GM23338 (cell line): ENCODE measurements at regions not wholly inside any gene's neighbourhood (a gene's known extent, or its start where the extent isn't known, plus 50 kb on each side); places are given as distances from the start of the nearest gene placed in this dataset.

Source experiments
- ATAC-seq: fragments of 200-7000 bp; cut with Tn5 transposase; 3 replicates; pipeline ENCODE4 v1.9.1; 2020
- DNase-seq: peaks from one replicate; pipeline ENCODE4 v3.0.0-alpha.2; 2015; ENCODE audit warnings: low spot score
- H2AFZ ChIP-seq: fragments of 200-600 bp; sonication (generic); 2 replicates; pipeline ENCODE4 v1.8.0; 2016; ENCODE audit warnings: antibody characterized with exemption, mild to moderate bottlenecking, moderate library complexity
- H3F3A ChIP-seq: fragments of 200-600 bp; sonication (generic); replicated peaks from 2 replicates; pipeline ENCODE4 v1.8.0; 2017; ENCODE audit warnings: antibody characterized with exemption, mixed run types, low read depth
- H3K27ac ChIP-seq: fragments of 200-600 bp; sonication (generic); 2 replicates; pipeline ENCODE4 v1.6.1; 2016; ENCODE audit warnings: low read depth
- H3K27me3 ChIP-seq: fragments of 200-600 bp; sonication (generic); 2 replicates; pipeline ENCODE4 v1.8.0; 2016; ENCODE audit warnings: mild to moderate bottlenecking, mixed run types, moderate library complexity; ENCODE audit not compliant: insufficient read depth
- H3K36me3 ChIP-seq: fragments of 200-600 bp; sonication (generic); 2 replicates; pipeline ENCODE4 v1.8.0; 2016; ENCODE audit warnings: mild to moderate bottlenecking; ENCODE audit not compliant: insufficient read depth
- H3K4me1 ChIP-seq: fragments of 200-600 bp; sonication (generic); 2 replicates; pipeline ENCODE4 v1.8.0; 2016; ENCODE audit warnings: mild to moderate bottlenecking, moderate library complexity; ENCODE audit not compliant: insufficient read depth
- H3K4me2 ChIP-seq: fragments of 200-600 bp; sonication (generic); 2 replicates; pipeline ENCODE4 v1.7.1; 2017; ENCODE audit warnings: mixed run types
- H3K4me3 ChIP-seq: fragments of 200-600 bp; sonication (generic); 2 replicates; pipeline ENCODE4 v1.6.1; 2016; ENCODE audit warnings: mixed run types
- H3K79me2 ChIP-seq: fragments of 200-600 bp; sonication (generic); replicated peaks from 2 replicates; pipeline ENCODE4 v1.8.0; 2017; ENCODE audit warnings: mild to moderate bottlenecking; ENCODE audit not compliant: insufficient read depth
- H3K9me2 ChIP-seq: fragments of 200-600 bp; sonication (generic); 2 replicates; pipeline ENCODE4 v1.8.0; 2017; ENCODE audit not compliant: insufficient read depth
- H4K20me1 ChIP-seq: fragments of 200-600 bp; sonication (generic); replicated peaks from 2 replicates; pipeline ENCODE4 v1.8.0; 2017; ENCODE audit warnings: mild to moderate bottlenecking; ENCODE audit not compliant: insufficient read depth
- H3K27ac Mint-ChIP-seq: 2 replicates; pipeline ENCODE4 v1.8.0; 2020; ENCODE audit warnings: inconsistent platforms, mild to moderate bottlenecking, moderate library complexity, mixed read lengths
- H3K27me3 Mint-ChIP-seq: 3 replicates; pipeline ENCODE4 v1.8.0; 2022; ENCODE audit warnings: low read depth, mild to moderate bottlenecking, moderate library complexity, mixed read lengths, inconsistent platforms; ENCODE audit not compliant: insufficient read depth, poor library complexity
- H3K36me3 Mint-ChIP-seq: 3 replicates; pipeline ENCODE4 v1.8.0; 2021; ENCODE audit warnings: low read depth, mild to moderate bottlenecking, inconsistent platforms, moderate library complexity, mixed read lengths
- H3K4me1 Mint-ChIP-seq: 3 replicates; pipeline ENCODE4 v1.8.0; 2020; ENCODE audit warnings: mild to moderate bottlenecking, inconsistent platforms, mixed read lengths
- H3K4me3 Mint-ChIP-seq: 3 replicates; pipeline ENCODE4 v1.8.0; 2021; ENCODE audit warnings: moderate library complexity, mild to moderate bottlenecking, inconsistent platforms, mixed read lengths
- H3K9me3 Mint-ChIP-seq: 3 replicates; pipeline ENCODE4 v1.8.0; 2020; ENCODE audit warnings: moderate library complexity, mild to moderate bottlenecking, inconsistent platforms, mixed read lengths
- EZH2 ChIP-seq: fragments of 200-600 bp; sonication (generic); IDR thresholded peaks from one replicate; pipeline ENCODE4 v1.8.0; 2017; ENCODE audit warnings: antibody characterized with exemption, mild to moderate bottlenecking, low read depth; ENCODE audit not compliant: unreplicated experiment
- EZH2phosphoT487 ChIP-seq: fragments of 200-600 bp; sonication (generic); IDR thresholded peaks from one replicate; pipeline ENCODE4 v1.8.1; 2018; ENCODE audit warnings: antibody characterized with exemption; ENCODE audit not compliant: unreplicated experiment
- JUNB ChIP-seq: IDR thresholded peaks from one replicate; pipeline ENCODE4 v1.6.1; 2016; ENCODE audit warnings: antibody characterized with exemption; ENCODE audit not compliant: unreplicated experiment
- NANOG ChIP-seq: IDR thresholded peaks from 2 replicates; pipeline ENCODE4 v1.6.1; 2016; ENCODE audit warnings: antibody characterized with exemption, borderline replicate concordance
- POLR2AphosphoS5 ChIP-seq: IDR thresholded peaks from 2 replicates; pipeline ENCODE4 v1.6.1; 2016; ENCODE audit warnings: antibody characterized with exemption, low read depth
- ZNF114 ChIP-seq: fragments of 250-450 bp; sonication (Bioruptor Pico); IDR thresholded peaks from 2 replicates; pipeline ENCODE4 v1.5.0; 2020; ENCODE audit warnings: mild to moderate bottlenecking, moderate library complexity
- ZNF331 ChIP-seq: fragments of 250-450 bp; sonication (Bioruptor Pico); IDR thresholded peaks from 2 replicates; pipeline ENCODE4 v1.5.0; 2020; ENCODE audit warnings: low read depth, mild to moderate bottlenecking, moderate library complexity
- TF ChIP-seq, protein P1 (sequence below): fragments of 250-450 bp; sonication (Bioruptor Pico); IDR thresholded peaks from 2 replicates; pipeline ENCODE4 v1.5.0; 2020; ENCODE audit warnings: mild to moderate bottlenecking, moderate library complexity
- TF ChIP-seq, protein P2 (sequence below): IDR thresholded peaks from one replicate; pipeline ENCODE4 v1.6.1; 2018; ENCODE audit warnings: antibody characterized with exemption; ENCODE audit not compliant: unreplicated experiment
- TF ChIP-seq, protein P3 (sequence below): IDR thresholded peaks from 2 replicates; pipeline ENCODE4 v1.6.1; 2016; ENCODE audit warnings: antibody characterized with exemption

DNA sequence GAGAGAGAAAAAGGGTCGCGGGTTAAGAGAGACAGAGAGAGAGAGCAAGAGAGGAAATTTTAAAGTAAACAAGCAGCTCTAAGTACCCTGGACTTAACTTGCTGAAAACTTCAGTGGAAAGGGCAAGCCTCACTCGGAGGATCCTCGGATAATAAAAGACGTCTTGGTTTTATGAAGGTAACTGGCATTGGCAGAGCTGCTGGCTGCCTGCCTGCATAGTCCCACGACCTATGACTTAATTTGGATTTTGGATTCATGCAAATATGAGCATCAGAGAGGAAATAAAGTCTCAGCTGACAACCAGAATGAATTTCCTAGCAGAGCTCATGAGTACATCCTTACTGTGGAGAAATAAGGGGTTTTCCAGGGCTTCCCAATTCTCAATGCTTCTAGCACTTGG lies 95.1 kb upstream of the PDZRN3 start (continued):
- TF ChIP-seq, protein P1, sequence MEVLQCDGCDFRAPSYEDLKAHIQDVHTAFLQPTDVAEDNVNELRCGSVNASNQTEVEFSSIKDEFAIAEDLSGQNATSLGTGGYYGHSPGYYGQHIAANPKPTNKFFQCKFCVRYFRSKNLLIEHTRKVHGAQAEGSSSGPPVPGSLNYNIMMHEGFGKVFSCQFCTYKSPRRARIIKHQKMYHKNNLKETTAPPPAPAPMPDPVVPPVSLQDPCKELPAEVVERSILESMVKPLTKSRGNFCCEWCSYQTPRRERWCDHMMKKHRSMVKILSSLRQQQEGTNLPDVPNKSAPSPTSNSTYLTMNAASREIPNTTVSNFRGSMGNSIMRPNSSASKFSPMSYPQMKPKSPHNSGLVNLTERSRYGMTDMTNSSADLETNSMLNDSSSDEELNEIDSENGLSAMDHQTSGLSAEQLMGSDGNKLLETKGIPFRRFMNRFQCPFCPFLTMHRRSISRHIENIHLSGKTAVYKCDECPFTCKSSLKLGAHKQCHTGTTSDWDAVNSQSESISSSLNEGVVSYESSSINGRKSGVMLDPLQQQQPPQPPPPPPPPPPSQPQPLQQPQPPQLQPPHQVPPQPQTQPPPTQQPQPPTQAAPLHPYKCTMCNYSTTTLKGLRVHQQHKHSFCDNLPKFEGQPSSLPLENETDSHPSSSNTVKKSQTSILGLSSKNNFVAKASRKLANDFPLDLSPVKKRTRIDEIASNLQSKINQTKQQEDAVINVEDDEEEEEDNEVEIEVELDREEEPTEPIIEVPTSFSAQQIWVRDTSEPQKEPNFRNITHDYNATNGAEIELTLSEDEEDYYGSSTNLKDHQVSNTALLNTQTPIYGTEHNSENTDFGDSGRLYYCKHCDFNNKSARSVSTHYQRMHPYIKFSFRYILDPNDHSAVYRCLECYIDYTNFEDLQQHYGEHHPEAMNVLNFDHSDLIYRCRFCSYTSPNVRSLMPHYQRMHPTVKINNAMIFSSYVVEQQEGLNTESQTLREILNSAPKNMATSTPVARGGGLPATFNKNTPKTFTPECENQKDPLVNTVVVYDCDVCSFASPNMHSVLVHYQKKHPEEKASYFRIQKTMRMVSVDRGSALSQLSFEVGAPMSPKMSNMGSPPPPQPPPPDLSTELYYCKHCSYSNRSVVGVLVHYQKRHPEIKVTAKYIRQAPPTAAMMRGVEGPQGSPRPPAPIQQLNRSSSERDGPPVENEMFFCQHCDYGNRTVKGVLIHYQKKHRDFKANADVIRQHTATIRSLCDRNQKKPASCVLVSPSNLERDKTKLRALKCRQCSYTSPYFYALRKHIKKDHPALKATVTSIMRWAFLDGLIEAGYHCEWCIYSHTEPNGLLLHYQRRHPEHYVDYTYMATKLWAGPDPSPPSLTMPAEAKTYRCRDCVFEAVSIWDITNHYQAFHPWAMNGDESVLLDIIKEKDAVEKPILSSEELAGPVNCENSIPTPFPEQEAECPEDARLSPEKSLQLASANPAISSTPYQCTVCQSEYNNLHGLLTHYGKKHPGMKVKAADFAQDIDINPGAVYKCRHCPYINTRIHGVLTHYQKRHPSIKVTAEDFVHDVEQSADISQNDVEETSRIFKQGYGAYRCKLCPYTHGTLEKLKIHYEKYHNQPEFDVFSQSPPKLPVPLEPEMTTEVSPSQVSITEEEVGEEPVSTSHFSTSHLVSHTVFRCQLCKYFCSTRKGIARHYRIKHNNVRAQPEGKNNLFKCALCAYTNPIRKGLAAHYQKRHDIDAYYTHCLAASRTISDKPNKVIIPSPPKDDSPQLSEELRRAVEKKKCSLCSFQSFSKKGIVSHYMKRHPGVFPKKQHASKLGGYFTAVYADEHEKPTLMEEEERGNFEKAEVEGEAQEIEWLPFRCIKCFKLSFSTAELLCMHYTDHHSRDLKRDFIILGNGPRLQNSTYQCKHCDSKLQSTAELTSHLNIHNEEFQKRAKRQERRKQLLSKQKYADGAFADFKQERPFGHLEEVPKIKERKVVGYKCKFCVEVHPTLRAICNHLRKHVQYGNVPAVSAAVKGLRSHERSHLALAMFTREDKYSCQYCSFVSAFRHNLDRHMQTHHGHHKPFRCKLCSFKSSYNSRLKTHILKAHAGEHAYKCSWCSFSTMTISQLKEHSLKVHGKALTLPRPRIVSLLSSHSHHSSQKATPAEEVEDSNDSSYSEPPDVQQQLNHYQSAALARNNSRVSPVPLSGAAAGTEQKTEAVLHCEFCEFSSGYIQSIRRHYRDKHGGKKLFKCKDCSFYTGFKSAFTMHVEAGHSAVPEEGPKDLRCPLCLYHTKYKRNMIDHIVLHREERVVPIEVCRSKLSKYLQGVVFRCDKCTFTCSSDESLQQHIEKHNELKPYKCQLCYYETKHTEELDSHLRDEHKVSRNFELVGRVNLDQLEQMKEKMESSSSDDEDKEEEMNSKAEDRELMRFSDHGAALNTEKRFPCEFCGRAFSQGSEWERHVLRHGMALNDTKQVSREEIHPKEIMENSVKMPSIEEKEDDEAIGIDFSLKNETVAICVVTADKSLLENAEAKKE: no peak
- TF ChIP-seq EZH2phosphoT487: no peak
- TF ChIP-seq, protein P2, sequence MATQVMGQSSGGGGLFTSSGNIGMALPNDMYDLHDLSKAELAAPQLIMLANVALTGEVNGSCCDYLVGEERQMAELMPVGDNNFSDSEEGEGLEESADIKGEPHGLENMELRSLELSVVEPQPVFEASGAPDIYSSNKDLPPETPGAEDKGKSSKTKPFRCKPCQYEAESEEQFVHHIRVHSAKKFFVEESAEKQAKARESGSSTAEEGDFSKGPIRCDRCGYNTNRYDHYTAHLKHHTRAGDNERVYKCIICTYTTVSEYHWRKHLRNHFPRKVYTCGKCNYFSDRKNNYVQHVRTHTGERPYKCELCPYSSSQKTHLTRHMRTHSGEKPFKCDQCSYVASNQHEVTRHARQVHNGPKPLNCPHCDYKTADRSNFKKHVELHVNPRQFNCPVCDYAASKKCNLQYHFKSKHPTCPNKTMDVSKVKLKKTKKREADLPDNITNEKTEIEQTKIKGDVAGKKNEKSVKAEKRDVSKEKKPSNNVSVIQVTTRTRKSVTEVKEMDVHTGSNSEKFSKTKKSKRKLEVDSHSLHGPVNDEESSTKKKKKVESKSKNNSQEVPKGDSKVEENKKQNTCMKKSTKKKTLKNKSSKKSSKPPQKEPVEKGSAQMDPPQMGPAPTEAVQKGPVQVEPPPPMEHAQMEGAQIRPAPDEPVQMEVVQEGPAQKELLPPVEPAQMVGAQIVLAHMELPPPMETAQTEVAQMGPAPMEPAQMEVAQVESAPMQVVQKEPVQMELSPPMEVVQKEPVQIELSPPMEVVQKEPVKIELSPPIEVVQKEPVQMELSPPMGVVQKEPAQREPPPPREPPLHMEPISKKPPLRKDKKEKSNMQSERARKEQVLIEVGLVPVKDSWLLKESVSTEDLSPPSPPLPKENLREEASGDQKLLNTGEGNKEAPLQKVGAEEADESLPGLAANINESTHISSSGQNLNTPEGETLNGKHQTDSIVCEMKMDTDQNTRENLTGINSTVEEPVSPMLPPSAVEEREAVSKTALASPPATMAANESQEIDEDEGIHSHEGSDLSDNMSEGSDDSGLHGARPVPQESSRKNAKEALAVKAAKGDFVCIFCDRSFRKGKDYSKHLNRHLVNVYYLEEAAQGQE: no peak
- no peak for TF ChIP-seq ZNF114
- no peak for TF ChIP-seq JUNB
- TF ChIP-seq POLR2AphosphoS5: no peak

DNA sequence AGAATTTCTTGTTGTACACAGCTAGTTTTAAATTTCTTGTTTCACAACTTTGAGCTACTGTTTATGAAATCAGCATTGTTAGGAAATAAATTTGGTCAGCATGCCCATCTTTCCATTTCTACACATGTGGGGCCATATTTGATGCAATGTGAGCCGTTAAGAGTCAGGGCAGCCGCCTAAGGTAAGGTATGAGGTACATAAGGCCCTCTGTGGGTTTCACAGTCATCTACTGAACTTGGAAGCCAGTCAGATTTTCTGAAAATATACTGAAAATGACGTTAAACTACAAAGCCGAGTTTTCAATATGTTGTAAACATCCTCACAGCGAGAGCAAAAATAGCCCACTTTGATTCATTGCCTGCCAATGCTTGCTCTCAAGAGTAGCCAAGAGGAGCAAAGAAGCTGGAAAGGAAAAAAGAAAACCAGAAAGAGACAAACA lies 94.7 kb upstream of the PDZRN3 start:
- 0 out of 2 replicates have a peak overlapping the region, but pooled peaks have one; percentile 7 for H3K27ac Mint-ChIP-seq
- no peaks in the 10 kb centered on the region for H3K79me2 ChIP-seq
- H3K27me3 ChIP-seq: no peaks in the 10 kb centered on the region
- H3K9me3 Mint-ChIP-seq: no peaks in the 10 kb centered on the region
- H3K4me3 ChIP-seq: no peak overlapping the region
- no peaks in the 10 kb centered on the region for H3K4me1 Mint-ChIP-seq
- DNase-seq (no peak), ATAC-seq (no peak)
- no peaks in the 10 kb centered on the region for H3K27me3 Mint-ChIP-seq
- H3K4me1 ChIP-seq: no peaks in the 10 kb centered on the region
- H3K36me3 ChIP-seq: no peaks in the 10 kb centered on the region
- H3K36me3 Mint-ChIP-seq: no peaks in the 10 kb centered on the region
- H4K20me1 ChIP-seq: no peaks in the 10 kb centered on the region
- TF ChIP-seq EZH2 (no peak), NANOG (no peak), ZNF114 (no peak), ZNF331 (no peak)
- TF ChIP-seq, protein P3, sequence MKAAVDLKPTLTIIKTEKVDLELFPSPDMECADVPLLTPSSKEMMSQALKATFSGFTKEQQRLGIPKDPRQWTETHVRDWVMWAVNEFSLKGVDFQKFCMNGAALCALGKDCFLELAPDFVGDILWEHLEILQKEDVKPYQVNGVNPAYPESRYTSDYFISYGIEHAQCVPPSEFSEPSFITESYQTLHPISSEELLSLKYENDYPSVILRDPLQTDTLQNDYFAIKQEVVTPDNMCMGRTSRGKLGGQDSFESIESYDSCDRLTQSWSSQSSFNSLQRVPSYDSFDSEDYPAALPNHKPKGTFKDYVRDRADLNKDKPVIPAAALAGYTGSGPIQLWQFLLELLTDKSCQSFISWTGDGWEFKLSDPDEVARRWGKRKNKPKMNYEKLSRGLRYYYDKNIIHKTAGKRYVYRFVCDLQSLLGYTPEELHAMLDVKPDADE: no peak
- H3K27ac ChIP-seq: no peak overlapping the region
- H3K4me2 ChIP-seq: no peak overlapping the region
- H2AFZ ChIP-seq: peak overlapping the region; percentile 94
- H3K4me3 Mint-ChIP-seq: no peak overlapping the region
- H3K9me2 ChIP-seq: peaks cover 9% of the 10 kb centered on the region; the same call in 1 of the 2 replicates
- H3F3A ChIP-seq: no peaks in the 10 kb centered on the region
